ENCODE measurements at regions not wholly inside any gene's neighbourhood (a gene's known extent, or its start where the extent isn't known, plus 50 kb on each side); places are given as distances from the start of the nearest gene placed in this dataset.

GRCh38 chr1:79100385-79100784 is 93.9 kb upstream of the ADGRL4 start (continued):
- TF ChIP-seq, protein P1, sequence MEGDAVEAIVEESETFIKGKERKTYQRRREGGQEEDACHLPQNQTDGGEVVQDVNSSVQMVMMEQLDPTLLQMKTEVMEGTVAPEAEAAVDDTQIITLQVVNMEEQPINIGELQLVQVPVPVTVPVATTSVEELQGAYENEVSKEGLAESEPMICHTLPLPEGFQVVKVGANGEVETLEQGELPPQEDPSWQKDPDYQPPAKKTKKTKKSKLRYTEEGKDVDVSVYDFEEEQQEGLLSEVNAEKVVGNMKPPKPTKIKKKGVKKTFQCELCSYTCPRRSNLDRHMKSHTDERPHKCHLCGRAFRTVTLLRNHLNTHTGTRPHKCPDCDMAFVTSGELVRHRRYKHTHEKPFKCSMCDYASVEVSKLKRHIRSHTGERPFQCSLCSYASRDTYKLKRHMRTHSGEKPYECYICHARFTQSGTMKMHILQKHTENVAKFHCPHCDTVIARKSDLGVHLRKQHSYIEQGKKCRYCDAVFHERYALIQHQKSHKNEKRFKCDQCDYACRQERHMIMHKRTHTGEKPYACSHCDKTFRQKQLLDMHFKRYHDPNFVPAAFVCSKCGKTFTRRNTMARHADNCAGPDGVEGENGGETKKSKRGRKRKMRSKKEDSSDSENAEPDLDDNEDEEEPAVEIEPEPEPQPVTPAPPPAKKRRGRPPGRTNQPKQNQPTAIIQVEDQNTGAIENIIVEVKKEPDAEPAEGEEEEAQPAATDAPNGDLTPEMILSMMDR (IDR thresholded peaks at IDR 0.05; ENCODE audit: control extremely low read depth in 1 of 3, insufficient read depth in 1 of 3, low read depth in 1 of 3, low read length in 3 of 3) = no peak
- no peak for TF ChIP-seq EP300 (IDR thresholded peaks at IDR 0.05; ENCODE audit: borderline replicate concordance in 1 of 2, low read depth in 2 of 2, low read length in 2 of 2)
- no peak for TF ChIP-seq NANOG (IDR thresholded peaks at IDR 0.05; ENCODE audit: insufficient read depth, low read depth, low read length, poor library complexity, severe bottlenecking)
- no peak for TF ChIP-seq YY1 (IDR thresholded peaks at IDR 0.05; ENCODE audit: low read depth, low read length)
- TF ChIP-seq HDAC6 (IDR thresholded peaks at IDR 0.05; ENCODE audit: low read depth, low read length) = no peak
- TF ChIP-seq RFX5 (IDR thresholded peaks at IDR 0.05; ENCODE audit: borderline replicate concordance, low read depth, low read length) = no peak
- TF ChIP-seq RXRA (IDR thresholded peaks at IDR 0.05; ENCODE audit: insufficient read depth, low read depth, low read length) = no peak

All from H1 (cell line).